HG02642 (cell line): ENCODE measurements at regions not wholly inside any gene's neighbourhood (a gene's known extent, or its start where the extent isn't known, plus 50 kb on each side); places are given as distances from the start of the nearest gene placed in this dataset.

Source experiments
- ATAC-seq: cut with Tn5 transposase; IDR thresholded peaks from one replicate; pipeline ENCODE4 v1.9.1; 2021; ENCODE audit warnings: mild to moderate bottlenecking; ENCODE audit not compliant: unreplicated experiment, poor library complexity

DNA sequence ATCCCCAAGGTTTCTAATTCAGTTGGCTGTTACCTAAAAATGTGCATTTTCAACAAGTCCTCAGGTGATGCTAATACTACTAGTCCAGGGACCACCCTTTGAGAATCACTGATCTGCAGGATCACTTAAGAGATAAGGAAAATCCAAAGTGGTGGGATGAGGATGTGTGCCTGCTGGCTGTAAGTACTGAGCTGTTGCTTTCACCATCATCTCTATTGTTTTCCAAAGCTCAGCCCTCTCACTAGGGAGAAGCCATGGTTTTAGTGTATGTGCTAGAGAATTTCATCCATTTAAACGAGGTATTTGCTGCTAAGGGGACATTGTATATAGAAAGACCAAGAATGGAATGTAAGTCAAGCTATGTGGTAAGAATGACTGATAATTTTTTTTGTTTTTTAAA is 202.3 kb downstream of the KIF21A start:
- ATAC-seq, result no peak

- ATAC-seq, result no peak
Measured at GRCh38 chr12:39239490-39240486, 203.1 kb downstream of the KIF21A start.

DNA sequence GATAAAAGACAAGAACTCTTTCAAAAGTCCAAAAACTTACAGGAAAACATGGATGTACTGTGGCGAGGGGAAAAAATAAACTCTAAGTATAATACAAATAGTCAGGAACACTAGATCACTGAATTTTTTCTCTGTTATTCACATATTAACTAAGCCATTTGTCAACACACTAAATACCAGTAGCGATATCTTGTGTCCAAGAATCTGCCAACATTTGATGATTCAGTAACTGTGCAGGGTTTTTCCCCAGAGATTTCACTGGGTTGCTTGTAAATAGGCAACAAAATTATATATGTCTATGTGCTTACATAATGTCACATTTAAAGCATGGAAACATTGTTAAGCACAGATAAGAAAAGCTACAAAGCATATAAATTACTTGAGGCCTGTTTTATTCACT is 205.9 kb downstream of the KIF21A start:
- ATAC-seq, result no peak

DNA sequence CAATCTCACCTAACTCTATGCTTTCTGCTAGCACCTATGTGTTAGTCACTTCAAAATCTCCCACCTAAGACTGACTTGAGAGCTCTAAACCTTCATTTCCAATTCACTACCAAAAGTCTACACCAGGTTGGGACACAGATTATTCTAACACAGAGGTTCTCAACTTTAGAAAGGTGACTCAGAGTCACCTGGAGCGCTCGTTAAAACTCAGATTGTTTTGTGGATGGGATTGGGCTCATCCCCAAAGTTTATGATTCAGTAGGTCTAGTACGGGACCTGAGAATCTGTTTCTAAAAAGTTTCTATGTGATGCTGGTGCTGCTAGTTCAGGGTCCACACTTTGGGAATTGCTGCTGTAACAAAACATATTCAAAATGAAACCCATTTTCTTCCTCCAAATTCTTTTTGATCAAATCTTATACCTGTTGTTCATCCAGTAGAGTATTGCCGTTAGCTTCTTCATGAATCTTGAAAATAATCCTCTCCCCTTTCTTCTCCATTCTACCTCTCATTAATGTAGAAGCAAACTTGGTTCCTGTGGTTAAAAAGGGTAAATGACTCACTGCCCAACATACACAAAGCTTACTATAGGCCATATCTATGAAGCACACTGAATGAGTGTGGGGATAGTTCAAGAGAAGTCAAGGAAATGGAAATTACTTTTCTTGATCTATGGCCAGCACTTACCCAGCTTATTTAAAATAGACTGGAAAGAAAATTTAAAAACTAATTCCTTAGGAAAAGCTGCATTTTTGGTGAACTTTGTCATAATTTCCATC is 206.7 kb downstream of the KIF21A start:
- ATAC-seq, result no peak

GRCh38 chr12:39230086-39230485 is 212.8 kb downstream of the KIF21A start:
- ATAC-seq, result no peak

DNA sequence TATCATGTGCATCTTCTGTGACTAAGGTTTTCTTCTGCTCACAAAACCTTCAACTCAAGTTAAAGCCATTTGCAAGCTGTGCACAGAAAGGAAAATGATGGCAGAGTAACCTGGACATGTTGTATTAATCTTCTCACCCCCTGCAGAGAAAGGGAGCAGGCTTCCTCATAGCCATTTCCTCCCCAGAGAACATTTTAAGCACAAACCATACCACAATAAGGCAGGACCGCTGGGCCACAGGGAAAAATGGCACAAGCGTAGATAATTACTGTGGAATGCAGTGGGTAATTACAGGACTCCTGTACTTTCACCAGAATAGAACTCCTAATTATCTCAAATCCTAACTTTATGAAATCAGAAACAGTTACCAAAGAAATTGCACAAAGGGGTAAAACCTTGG is 215.7 kb downstream of the KIF21A start:
- ATAC-seq, result no peak

- no peak for ATAC-seq
Measured at GRCh38 chr12:39224971-39225370, 217.9 kb downstream of the KIF21A start.

GRCh38 chr12:39205969-39206368 is 237.0 kb downstream of the KIF21A start:
- no peak for ATAC-seq

DNA sequence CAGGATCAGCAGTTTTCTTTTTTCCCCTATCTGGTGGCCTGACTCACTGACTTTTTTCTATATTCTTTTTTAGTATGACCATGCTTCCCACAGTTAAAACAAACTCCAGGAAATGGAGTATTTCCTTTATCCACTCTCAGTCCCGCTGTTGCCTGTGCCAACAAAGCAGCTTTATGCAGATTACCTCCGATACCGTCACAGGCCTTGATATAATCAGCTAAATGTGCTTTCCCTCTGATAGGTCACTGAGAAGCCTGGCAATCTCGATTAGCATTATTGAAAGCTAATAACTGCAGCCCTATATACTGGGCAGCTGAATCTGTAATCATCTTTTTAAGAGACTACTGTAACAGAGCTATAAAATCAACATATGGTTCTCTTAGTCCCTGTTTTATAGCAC is 243.6 kb downstream of the KIF21A start:
- no peak for ATAC-seq

DNA sequence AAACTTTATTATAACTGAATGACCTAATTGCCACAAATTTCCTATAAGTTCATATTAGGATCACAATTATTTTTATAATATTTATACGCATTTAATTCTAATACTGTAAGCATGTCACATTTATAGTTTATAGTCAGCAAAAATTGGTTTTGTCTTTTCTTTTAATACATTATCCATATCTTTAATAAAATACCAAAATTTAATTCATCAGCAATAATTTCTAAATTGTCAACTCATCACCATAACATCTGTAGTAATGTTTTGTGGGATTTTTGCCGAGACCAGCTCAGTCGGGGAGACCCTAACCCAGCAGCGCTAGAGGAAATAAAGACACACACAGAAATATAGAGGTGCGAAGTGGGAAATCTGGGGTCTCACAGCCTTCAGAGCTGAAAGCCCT is 254.2 kb downstream of the KIF21A start:
- no peak for ATAC-seq

DNA sequence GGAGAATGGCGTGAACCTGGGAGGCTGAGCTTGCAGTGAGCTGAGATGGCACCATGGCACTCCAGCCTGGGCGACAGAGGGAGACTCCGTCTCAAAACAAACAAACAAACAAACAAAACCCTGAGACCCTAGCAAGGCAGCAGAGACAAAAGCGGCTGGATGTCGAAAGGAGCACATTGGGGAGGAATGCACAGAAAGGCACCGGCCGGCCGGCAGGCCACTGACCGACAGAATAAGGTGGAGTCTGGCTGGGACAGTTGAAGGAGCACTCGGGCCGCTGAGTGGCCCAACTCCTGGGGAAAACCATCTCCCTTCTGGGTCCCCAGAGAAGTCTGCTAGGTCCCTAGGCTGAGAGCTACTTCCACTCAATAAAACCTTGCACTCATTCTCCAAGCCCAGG is 256.2 kb downstream of the KIF21A start:
- ATAC-seq, result no peak

DNA sequence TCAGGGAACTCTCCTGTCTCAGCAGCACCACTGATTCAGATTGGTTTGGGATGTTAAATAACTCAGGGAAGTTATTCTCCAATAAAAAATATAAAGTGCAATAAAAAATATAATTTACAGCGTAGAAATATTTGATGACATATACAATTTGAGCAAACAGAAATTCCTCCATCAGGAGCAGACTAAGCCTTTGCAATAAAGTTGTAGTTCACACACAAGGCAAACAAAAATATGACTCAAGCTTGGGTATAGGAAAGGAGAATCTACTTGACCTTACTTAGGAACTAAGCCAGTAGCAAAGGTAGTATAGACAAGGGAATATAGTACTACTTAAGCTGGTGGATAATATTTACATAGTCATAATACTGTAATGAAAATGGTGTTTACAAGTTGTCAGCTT is 264.1 kb downstream of the KIF21A start:
- ATAC-seq, result no peak

- no peak for ATAC-seq
Measured at GRCh38 chr12:39176356-39176755, 266.6 kb downstream of the KIF21A start.

DNA sequence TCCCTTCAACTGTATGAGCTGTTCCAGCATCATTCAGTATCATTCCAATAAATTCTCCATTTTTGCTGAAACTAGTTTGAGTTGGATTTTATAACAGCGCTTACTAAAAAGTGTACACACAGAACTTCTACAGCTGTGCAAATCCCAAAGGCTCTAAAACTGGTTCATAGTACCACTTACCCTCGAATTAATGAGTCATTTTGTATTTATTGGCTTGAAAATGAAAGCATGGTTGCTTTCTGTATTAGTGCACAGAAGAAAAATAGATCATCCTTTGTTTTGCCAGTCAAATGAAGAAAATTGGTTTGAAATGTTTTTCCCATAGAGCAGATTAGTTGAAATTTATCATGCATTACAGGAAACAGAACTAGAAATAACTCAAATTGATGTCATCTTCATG is 268.3 kb upstream of the CPNE8 start:
- ATAC-seq, result no peak

GRCh38 chr12:39165338-39165737 is 259.9 kb upstream of the CPNE8 start:
- ATAC-seq, result no peak

DNA sequence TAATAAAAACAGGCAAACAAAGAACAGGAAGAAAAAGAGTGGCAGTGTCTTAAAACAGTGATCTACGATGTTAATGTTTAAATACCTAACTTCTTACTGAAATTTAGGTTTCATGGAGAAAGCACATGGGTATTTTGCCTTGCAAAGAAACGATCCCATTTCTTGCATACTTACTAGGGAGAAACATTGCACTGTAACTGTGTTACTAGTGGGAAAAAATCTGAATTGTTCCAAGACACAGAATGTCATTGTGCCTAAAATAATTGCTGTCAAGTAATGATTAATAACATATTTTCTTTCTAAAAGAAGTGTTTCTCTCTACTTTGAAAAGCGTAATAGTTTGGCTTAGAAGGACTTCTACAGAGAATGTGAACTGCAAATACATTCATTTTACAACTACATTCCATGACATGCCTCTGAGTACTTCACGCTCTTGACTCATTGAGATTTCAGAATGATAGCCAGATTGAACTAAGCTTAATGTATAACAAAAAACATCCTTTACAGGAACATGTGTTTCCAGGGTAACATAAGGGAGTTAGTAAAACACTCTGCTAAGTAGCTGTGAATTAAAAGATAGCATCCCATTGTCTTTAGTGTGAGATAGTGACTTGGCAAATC is 256.2 kb upstream of the CPNE8 start:
- ATAC-seq, result no peak

GRCh38 chr12:39157696-39158342 is 252.4 kb upstream of the CPNE8 start:
- ATAC-seq, result no peak

- ATAC-seq, result peak; percentile 64
Measured at GRCh38 chr12:39145175-39145999, 240.0 kb upstream of the CPNE8 start.

DNA sequence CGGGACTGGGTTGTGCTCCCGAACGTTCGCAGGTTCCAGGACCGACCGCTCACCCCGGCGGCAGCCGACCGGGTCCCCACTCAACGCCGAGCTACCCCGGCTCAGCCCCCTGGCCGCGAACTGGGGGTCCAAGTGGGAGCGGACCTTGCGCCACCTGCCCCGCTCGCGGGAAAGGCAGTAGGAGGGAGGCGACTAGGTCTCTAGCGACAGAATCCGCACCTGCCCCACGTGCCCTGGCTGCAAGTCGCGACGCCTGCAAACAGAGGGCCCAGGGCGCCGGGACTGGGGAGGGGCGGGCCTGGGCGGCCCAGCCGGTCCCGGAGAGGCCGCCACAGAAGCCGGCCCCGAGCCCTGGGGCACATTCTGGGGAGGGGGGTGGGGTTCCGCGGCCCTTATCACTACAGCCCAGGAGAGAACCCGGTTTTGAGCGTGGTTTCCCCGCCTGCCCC is 239.2 kb upstream of the CPNE8 start:
- no peak for ATAC-seq

- ATAC-seq, result no peak
Measured at GRCh38 chr12:39138268-39138667, 232.9 kb upstream of the CPNE8 start.
